COLO829 (cell line): ENCODE measurements at regions not wholly inside any gene's neighbourhood (a gene's known extent, or its start where the extent isn't known, plus 50 kb on each side); places are given as distances from the start of the nearest gene placed in this dataset.

ENCODE experiments used
- DNase-seq: peaks from one replicate; pipeline ENCODE4 v3.0.0; 2012; ENCODE audit warnings: low spot score

DNA sequence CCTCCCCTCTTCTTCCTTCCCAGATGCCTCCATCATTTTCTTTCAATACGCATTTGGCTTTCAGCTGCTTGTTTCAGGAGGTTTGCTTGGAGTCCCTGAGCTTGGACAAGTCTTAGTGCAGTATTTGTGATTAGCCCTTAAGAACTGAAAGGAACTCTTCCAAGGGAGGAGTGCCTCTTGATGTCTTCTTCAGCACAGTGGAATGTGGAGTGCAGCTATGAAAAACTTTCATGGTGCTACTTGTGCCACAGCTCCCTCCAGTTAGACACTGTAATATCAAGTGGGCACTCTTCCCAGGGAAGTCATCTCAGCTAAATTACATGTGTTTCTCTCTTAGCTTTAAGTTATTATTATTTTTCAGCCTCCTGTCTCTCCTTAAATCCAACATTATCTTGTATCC lies 173.1 kb downstream of the NECTIN3 start:
- no peak for DNase-seq

GRCh38 chr3:111246967-111247760 lies 175.5 kb downstream of the NECTIN3 start:
- no peak for DNase-seq

DNA sequence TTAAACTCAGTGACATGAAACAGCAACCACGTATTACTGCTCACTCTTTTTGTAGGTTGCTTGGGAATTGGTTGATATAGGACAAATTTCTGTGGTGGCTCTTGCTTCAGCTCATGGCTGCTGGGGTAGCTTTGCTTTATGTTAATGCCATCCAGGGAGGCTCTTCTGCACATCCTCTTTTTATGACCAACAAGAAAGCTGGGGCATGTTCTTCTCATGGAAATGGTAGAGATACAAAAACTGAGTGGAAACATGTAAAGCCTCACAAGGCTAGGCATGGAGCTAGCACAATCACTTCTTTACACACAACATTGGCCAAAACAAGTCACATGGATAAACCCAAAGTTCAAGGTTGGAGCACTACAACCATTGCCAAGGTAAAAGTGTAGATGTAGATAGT lies 176.8 kb downstream of the NECTIN3 start:
- no peak for DNase-seq

DNA sequence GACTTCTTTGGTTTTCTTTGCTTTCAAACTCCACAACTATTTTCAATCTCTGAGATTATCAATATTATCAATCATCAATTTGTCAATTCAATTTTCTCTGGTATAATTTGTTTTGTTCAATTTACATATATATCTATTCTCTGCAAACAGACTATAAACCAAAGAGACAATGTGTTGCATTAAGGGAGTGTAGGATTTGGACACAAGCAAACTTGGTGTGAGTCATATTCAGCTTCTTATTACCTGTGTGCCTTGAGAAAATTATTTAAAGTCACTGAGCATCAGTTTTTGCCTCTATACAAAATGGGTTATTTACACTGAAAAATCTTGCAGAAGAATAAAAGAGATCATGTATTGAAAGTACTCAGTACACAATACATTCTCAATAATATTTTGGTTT lies 177.8 kb downstream of the NECTIN3 start:
- no peak for DNase-seq

GRCh38 chr3:111252779-111253178 lies 181.2 kb downstream of the NECTIN3 start:
- peak; percentile 42 for DNase-seq

- no peak for DNase-seq
These were observed 182.1 kb downstream of the NECTIN3 start for GRCh38 chr3:111253733-111254132.

GRCh38 chr3:111260878-111261277 lies 189.3 kb downstream of the NECTIN3 start:
- no peak for DNase-seq

- DNase-seq: no peak
These were observed 198.2 kb downstream of the NECTIN3 start for GRCh38 chr3:111269777-111270176.

GRCh38 chr3:111277226-111277625 lies 205.6 kb downstream of the NECTIN3 start:
- no peak for DNase-seq

DNA sequence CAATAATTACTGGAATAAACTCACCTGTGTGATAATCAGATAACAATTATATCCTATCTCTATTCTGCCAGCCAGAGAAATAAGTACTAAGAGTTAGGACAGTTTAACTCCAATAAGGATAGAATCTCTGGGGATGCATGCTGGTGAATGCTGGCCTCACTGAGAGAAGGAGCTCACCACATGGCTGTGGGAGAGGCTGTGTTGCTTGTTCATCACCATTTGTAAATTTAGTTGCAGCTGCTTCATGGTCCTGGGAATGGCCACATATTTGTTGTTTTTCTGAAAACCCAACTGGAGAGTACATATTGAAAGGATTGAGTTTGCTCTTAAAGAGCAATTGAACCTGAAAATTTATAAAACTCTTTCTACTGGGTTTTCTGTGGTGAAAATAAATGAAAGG lies 207.3 kb downstream of the NECTIN3 start:
- DNase-seq: no peak

- DNase-seq: no peak
These were observed 210.4 kb downstream of the NECTIN3 start for GRCh38 chr3:111282024-111282423.

- DNase-seq: no peak
These were observed 211.5 kb downstream of the NECTIN3 start for GRCh38 chr3:111283165-111283564.

- DNase-seq: no peak
These were observed 213.0 kb downstream of the NECTIN3 start for GRCh38 chr3:111284503-111285183.

DNA sequence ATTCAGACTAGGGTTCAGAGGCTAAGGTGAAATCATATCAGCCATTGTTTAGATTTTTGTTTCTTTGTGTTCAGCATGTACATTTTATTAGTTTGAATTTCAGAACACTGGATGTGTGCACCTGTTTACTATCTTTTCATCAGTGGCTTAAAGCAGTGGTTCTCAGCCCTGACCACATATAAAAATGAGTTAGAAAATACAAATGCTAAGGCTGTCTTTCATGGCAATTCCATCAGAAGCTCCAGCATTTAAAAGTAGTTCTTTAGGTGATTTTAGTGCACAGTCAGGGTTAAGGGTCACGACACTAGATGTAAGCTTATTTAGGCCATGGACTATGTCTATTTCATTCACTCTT lies 213.5 kb downstream of the NECTIN3 start:
- no peak for DNase-seq

DNA sequence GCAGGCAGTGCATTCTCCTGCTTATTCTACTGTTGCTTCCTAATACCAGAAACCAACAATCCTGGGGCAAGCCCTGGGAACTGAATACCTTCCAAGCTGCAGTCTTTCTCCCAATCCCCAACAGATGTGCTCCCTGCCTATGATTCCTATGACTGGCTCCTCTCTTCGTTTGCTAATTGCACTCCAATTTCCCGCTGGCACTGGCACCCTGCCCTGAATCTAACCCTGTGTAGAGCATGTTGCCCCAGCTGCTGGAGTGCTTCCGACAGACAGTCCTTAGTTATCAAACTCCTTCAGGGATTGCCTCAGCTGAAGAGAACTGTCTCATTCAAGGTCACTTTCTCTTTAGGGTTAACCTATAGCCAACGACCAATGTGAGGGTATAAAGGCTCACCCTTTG lies 214.1 kb downstream of the NECTIN3 start:
- no peak for DNase-seq

DNA sequence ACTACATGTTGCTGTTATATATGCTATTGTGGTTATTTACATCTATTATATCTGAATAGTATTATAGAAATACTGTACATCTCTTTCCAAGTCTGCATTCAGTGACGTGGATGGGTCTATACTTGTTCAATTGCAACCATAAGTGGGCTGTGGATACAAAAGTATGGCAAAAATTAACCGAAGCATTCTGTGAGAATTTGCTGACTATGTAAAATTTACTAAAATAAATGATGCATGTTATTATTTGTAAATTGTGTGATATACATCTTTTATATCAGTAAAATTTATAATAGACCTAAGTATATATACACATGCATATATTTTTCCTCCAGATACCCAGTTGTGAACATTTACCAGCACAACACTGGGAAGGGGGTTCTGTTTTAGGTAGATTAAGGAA lies 215.1 kb downstream of the NECTIN3 start:
- no peak for DNase-seq

GRCh38 chr3:111292117-111292516 lies 220.5 kb downstream of the NECTIN3 start:
- DNase-seq: no peak

DNA sequence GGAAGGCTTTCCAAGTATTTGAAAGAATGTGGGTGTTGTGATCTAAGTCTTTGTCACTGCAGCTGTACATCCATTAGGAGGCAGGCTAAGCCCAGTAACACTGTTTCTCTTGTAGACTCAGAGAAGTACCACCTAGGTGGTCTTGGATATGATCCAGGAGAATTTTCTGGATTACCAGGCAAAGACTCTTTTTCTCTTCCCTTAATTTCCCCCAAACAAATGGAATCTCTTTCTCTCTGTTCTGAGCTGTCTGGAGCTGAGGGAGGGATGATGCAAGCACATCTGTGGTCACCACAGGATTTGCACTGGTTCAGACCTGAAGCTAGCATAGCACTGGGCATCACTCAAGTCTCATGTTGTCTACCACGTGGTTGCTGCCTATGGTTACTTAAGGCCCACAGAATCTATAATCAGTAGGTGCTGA lies 227.6 kb downstream of the NECTIN3 start:
- no peak for DNase-seq

GRCh38 chr3:111301238-111301798 lies 229.7 kb downstream of the NECTIN3 start:
- no peak for DNase-seq

GRCh38 chr3:111302063-111302462 lies 230.4 kb downstream of the NECTIN3 start:
- DNase-seq: no peak

DNA sequence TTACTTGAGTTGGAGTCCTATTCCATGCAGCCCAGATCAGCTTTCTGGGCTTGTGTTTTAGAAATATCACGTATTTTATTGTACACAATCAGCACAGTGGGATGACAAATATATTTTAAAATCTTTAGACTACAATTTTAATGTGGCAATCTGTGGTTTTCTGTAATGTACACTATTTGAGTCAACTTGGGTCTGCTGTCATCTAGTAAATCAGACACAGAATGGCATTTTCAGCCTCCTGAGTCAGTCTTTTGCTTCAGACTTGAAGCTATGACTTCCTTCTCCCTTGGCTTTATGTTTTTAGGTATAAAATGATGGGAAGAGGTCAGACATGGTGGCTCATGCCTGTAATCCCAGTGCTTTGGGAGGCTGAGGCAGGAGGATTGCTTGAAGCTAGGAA lies 232.1 kb downstream of the NECTIN3 start:
- no peak for DNase-seq

DNA sequence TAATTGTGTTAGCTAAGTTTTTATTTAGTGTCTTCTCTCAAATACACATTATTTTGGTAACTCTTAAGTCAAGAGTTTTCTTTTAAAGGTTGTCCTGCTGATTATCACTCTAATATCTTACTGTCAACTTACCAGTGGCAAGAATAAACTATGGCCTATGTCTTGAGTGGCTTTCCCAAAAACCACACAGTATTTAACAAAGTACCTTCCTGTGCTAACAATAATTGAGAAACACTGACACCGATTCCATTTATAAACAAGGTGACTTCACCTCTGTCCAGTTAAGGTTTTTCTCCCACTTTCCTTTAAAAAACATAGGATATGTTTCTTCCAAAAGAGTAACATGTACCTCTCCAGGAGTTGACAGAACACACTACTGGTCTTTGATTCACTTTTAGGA lies 234.3 kb upstream of the CD96 start:
- no peak for DNase-seq

- DNase-seq: no peak
These were observed 230.9 kb upstream of the CD96 start for GRCh38 chr3:111311126-111311525.
